Lower leg skin (tissue), 3 donors: ENCODE measurements at regions not wholly inside any gene's neighbourhood (a gene's known extent, or its start where the extent isn't known, plus 50 kb on each side); places are given as distances from the start of the nearest gene placed in this dataset.

Experiments
- POLR2A ChIP-seq, 2 donors: fragments of 450-650 bp; IDR thresholded peaks; one replicate each; pipeline ENCODE4 v1.6.1; 2016 to 2017; ENCODE audit warnings: antibody characterized with exemption in 2 of 2, mild to moderate bottlenecking in 1 of 2, moderate library complexity in 1 of 2
- TF ChIP-seq, protein P1 (sequence below), 3 donors: fragments of 450-650 bp; IDR thresholded peaks; one replicate each; pipeline ENCODE4 v1.5.1; 2016; ENCODE audit warnings: antibody characterized with exemption in 3 of 3, mild to moderate bottlenecking in 3 of 3, moderate library complexity in 2 of 3

DNA sequence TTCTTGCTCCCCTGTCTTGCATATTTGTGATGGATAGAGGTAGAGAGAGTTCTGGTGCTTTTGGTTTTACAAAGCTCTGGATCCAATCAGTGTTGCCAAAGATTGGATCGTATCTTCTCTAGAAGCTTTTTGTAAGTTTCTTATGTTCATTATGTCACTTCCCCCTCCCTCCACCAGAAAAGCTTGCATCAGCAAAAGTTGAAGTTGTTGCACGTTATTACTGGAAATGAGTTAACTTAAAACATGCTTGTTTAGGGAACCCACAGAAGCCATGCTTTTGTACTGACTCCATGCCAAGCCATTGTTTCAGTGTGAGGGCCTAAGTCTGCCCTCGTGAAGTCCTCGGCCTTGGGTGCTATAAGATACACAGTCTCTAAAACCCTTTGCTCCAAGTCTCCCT lies 186.5 kb downstream of the ERCC6L2 start:
- TF ChIP-seq, protein P1, sequence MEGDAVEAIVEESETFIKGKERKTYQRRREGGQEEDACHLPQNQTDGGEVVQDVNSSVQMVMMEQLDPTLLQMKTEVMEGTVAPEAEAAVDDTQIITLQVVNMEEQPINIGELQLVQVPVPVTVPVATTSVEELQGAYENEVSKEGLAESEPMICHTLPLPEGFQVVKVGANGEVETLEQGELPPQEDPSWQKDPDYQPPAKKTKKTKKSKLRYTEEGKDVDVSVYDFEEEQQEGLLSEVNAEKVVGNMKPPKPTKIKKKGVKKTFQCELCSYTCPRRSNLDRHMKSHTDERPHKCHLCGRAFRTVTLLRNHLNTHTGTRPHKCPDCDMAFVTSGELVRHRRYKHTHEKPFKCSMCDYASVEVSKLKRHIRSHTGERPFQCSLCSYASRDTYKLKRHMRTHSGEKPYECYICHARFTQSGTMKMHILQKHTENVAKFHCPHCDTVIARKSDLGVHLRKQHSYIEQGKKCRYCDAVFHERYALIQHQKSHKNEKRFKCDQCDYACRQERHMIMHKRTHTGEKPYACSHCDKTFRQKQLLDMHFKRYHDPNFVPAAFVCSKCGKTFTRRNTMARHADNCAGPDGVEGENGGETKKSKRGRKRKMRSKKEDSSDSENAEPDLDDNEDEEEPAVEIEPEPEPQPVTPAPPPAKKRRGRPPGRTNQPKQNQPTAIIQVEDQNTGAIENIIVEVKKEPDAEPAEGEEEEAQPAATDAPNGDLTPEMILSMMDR (IDR thresholded peaks at IDR 0.05), result no peak
- no peak for TF ChIP-seq POLR2A (IDR thresholded peaks at IDR 0.05)
